DMS53 treated with DMSO at 0.1 percent for 48 hours (cell line): ENCODE measurements at regions not wholly inside any gene's neighbourhood (a gene's known extent, or its start where the extent isn't known, plus 50 kb on each side); places are given as distances from the start of the nearest gene placed in this dataset.

Experiments
- DNase-seq: peaks from one replicate; lab custom pipeline; 2025; ENCODE audit not compliant: unreplicated experiment; lab: John Stamatoyannopoulos, UW

- DNase-seq, result no peak
Observed at GRCh38 chr9:106724566-106724965, 138.4 kb upstream of the ZNF462 start.

GRCh38 chr9:106726070-106726815 is 136.7 kb upstream of the ZNF462 start:
- no peak for DNase-seq

- no peak for DNase-seq
Observed at GRCh38 chr9:106727969-106728368, 135.0 kb upstream of the ZNF462 start.

- DNase-seq, result no peak
Observed at GRCh38 chr9:106728860-106729259, 134.1 kb upstream of the ZNF462 start.

- DNase-seq, result no peak
Observed at GRCh38 chr9:106731910-106732309, 131.1 kb upstream of the ZNF462 start.

- peak; percentile 1 for DNase-seq
Observed at GRCh38 chr9:106733828-106734380, 129.1 kb upstream of the ZNF462 start.

- no peak for DNase-seq
Observed at GRCh38 chr9:106737516-106737915, 125.5 kb upstream of the ZNF462 start.

GRCh38 chr9:106738109-106738508 is 124.9 kb upstream of the ZNF462 start:
- DNase-seq, result no peak

- no peak for DNase-seq
Observed at GRCh38 chr9:106745457-106745856, 117.5 kb upstream of the ZNF462 start.

DNA sequence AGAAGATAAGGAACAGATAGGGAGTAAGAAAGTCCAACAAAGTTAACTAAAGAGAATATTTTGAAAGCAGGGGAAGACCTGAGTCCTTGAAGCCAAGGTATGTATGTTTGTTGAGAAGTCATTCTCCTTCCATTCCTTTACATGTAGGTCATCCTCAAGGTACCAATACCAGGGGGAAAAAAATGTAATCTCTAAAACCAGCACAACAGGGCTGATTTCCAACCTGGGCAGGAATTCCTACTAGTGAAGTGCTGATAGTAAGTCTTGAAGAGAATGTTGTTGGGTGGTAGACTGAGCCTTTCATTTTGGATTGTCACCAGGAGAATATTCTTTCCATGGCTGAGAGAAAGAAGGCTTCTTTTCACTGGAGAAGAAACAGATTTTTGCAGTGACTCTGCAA is 117.1 kb upstream of the ZNF462 start:
- no peak for DNase-seq

- DNase-seq, result no peak
Observed at GRCh38 chr9:106751681-106752080, 111.3 kb upstream of the ZNF462 start.

DNA sequence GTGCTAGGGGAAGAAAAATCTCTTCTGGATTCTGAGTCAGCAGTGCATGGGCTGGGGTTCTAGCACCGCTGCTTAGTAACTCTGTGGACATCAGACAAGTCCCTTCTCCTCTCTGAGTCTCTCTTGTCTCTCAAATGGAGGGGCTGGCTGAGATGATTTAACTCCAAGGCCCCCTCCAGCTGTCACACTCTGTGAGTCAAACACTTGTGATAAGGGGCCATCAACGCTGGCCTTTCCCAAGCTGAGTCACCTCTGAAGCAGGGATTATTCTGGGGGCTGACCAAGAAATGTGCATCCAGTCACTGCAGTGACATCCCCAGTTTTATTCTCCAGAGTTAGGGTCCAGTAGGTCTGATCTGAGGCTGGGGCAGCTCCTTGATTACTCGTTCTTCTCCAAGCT is 110.4 kb upstream of the ZNF462 start:
- DNase-seq, result no peak

GRCh38 chr9:106753155-106753671 is 109.8 kb upstream of the ZNF462 start:
- peak; percentile 51 for DNase-seq

DNA sequence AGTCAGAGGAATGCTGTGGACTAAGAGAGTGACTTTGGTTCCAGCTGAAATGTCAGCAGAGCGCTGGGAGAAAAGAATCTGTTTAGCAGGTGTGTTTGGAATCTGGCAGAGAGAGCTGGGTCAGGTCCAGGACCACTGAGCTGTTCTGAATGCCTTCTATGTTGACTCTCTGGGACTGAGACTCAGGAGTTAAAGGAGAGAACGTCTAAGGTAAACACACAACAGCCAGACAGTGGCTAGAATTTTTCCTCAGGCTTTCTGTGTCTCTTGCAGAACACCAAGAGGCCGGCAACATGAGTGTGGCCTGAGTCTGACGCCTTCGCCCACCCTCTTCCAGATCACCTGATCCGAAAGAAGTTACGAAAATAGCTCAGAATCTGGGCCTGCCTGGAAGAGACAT is 107.2 kb upstream of the ZNF462 start:
- DNase-seq, result no peak

DNA sequence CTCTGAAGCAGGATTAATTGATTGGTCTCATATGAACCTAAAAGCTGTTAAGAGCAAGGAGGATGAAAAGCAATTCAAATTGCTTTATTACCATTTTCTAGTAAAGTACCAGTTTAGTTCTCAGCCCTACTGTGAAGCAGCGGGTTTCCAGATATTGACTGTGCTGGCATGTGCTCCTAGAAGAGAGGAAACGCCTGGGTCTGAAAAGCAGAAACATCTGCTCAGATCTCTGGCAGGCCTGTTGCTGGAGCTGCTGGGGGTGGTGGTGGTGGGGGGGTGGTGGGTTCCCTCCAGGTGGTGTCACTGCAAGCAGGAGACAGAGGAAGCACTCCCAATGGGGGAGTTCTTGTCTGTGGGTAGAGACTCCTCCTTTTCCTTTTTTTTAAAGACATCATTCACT is 105.5 kb upstream of the ZNF462 start:
- DNase-seq, result no peak

GRCh38 chr9:106758911-106759310 is 104.1 kb upstream of the ZNF462 start:
- DNase-seq, result peak; percentile 40

GRCh38 chr9:106761493-106761892 is 101.5 kb upstream of the ZNF462 start:
- peak; percentile 22 for DNase-seq

DNA sequence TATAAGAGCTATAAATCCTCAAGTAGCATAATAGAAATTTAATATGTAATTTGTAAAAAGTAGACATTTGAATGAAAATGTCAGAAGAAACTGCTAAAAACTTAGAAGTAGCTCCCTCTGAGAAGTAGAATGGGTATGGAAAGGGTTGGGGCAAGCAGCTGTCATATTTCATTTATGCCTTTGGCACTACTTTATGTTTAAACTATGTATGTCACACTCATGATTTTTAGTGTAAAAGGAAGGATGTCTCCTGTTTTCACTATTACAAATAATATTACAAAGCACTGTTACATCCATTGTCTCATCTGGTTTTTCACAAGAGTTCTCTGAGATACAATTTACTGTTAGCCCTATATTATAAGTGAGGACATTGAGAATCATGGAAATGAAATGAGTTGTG is 96.3 kb upstream of the ZNF462 start:
- no peak for DNase-seq

GRCh38 chr9:106769331-106769730 is 93.6 kb upstream of the ZNF462 start:
- DNase-seq, result no peak

DNA sequence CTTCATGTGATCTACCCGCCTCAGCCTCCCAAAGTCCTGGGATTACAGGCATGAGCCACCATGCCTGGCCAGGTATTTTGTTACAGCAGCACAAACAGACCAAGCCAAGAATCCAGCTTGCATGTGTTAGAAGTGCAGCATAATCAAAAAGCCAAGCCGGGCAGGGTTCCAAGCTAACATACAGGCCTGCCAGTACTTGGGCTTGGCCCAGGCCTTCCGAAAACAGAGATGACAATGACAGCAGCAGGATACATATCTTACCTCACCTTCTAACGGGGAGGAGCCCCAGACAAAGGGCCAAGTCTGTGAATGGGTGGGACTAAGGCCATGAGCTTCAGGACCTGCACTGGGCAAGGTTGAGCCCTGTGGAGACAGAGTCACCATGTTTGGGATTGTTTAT is 91.4 kb upstream of the ZNF462 start:
- no peak for DNase-seq

GRCh38 chr9:106772523-106773290 is 90.3 kb upstream of the ZNF462 start:
- no peak for DNase-seq

- DNase-seq, result no peak
Observed at GRCh38 chr9:106773750-106774149, 89.2 kb upstream of the ZNF462 start.
